GM12891 (cell line): ENCODE measurements at regions not wholly inside any gene's neighbourhood (a gene's known extent, or its start where the extent isn't known, plus 50 kb on each side); places are given as distances from the start of the nearest gene placed in this dataset.

ENCODE experiments used
- POLR2AphosphoS5 ChIP-seq: IDR thresholded peaks from 2 replicates; pipeline ENCODE4 v1.6.1; 2011; ENCODE audit warnings: low read depth, low read length, control low read depth
- TAF1 ChIP-seq: IDR thresholded peaks from 2 replicates; pipeline ENCODE4 v1.6.1; 2011; ENCODE audit warnings: low read depth, low read length, control low read depth

- TF ChIP-seq POLR2AphosphoS5 (no peak), TAF1 (no peak)
These were observed 727.2 kb downstream of the SI start for GRCh38 chr3:164351131-164351530.
